Colonic mucosa (tissue), 4 donors: ENCODE measurements at regions not wholly inside any gene's neighbourhood (a gene's known extent, or its start where the extent isn't known, plus 50 kb on each side); places are given as distances from the start of the nearest gene placed in this dataset.
"Not testable (repeated sequence)": the region's sequence is repeated elsewhere in the genome, so short reads cannot be mapped to it uniquely, and the experiment has no call there.

ENCODE experiments used
- DNase-seq: peaks from one replicate; pipeline ENCODE4 v3.0.0-alpha.2; 2020
- H3K27ac ChIP-seq: fragments of 200-600 bp; one replicate; pipeline ENCODE4 v1.8.0; 2021
- H3K27me3 ChIP-seq: fragments of 200-600 bp; one replicate; pipeline ENCODE4 v1.8.0; 2021
- H3K36me3 ChIP-seq: fragments of 200-600 bp; one replicate; pipeline ENCODE4 v1.8.0; 2021
- H3K4me1 ChIP-seq: fragments of 200-600 bp; one replicate; pipeline ENCODE4 v1.8.0; 2021; ENCODE audit warnings: mild to moderate bottlenecking
- H3K4me3 ChIP-seq: fragments of 200-600 bp; one replicate; pipeline ENCODE4 v1.8.0; 2021
- H3K9ac ChIP-seq, 2 donors: one replicate each; pipeline ENCODE4 v1.7.0; 2013; ENCODE audit warnings: control low read depth in 2 of 2, low read depth in 2 of 2, low read length in 2 of 2
- H3K9me3 ChIP-seq: fragments of 200-600 bp; one replicate; pipeline ENCODE4 v1.8.0; 2021
- intact Hi-C: fragments of 100-400 bp; cut with DNase I; formaldehyde crosslinking; loops from one replicate; pipeline ENCODE4 v1.14.1; 2022
- TF ChIP-seq, protein P1 (sequence below): fragments of 200-600 bp; IDR thresholded peaks from one replicate; pipeline ENCODE4 v1.8.0; 2022; ENCODE audit warnings: antibody characterized with exemption, mild to moderate bottlenecking
- donor health status: healthy.
- donor health status: DM: no; HTN: no; CAD: no.
- donor health status: DM: no; HTN: no; CAD: no.

DNA sequence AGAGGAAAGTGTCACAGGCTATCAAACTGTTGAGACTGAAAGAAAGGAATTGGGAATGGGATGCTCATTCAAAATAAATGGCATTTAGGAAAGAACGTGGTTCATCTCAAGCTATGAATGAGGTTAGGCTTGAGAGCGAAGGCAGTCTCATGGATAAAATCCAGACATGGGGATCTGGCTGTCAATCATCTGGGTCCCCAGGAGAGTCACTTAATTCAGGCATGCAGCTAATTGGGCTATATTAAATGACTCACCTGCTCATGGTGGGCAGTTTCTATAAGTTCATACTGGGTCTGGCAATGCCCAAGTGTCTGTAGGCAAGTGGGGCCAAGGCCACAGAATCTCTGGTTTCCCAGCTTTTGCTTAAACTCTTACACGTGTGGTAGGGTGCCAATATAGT is 286.5 kb upstream of the SEMA6A start:
- intact Hi-C loops, result no loop called here
- TF ChIP-seq, protein P1, sequence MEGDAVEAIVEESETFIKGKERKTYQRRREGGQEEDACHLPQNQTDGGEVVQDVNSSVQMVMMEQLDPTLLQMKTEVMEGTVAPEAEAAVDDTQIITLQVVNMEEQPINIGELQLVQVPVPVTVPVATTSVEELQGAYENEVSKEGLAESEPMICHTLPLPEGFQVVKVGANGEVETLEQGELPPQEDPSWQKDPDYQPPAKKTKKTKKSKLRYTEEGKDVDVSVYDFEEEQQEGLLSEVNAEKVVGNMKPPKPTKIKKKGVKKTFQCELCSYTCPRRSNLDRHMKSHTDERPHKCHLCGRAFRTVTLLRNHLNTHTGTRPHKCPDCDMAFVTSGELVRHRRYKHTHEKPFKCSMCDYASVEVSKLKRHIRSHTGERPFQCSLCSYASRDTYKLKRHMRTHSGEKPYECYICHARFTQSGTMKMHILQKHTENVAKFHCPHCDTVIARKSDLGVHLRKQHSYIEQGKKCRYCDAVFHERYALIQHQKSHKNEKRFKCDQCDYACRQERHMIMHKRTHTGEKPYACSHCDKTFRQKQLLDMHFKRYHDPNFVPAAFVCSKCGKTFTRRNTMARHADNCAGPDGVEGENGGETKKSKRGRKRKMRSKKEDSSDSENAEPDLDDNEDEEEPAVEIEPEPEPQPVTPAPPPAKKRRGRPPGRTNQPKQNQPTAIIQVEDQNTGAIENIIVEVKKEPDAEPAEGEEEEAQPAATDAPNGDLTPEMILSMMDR, result no peak
- H3K9me3 ChIP-seq, result no peaks in the 10 kb centered on the region
- H3K4me1 ChIP-seq, result no peaks in the 10 kb centered on the region
- no peak overlapping the region for H3K4me3 ChIP-seq
- no peaks in the 10 kb centered on the region for H3K27me3 ChIP-seq
- no peaks in the 10 kb centered on the region for H3K36me3 ChIP-seq
- no peak overlapping the region for H3K27ac ChIP-seq
- H3K9ac ChIP-seq, result no peak overlapping the region
- DNase-seq, result no peak

DNA sequence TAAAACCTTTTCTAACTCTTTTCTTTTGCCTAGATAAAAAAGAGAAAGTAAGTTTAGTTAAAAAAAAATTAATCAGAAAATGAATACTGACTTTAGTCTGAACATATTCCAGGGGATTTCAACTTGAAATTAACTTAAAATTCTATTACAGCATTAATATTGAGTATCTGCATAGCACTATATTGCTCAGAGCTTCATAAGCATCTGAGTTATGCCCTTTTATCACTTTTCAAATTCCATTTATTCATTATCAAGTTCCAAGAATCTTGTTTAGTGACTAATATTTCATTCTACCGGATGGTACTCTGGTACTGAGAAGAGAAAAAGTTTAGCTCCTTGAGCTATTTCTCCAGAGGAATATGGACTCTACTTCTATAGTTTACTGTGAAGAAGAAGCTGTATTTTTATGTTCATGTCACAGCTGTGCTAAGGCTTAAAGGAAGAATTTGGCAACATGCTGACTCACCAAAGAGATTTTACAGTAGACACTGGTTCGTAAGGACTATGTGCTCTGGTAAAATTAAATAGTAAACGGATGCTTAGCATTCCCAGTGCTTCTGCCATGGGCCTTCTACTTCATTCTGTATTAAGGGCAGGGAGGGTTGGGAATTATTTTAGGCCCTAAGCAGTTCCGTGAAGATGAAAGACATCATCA is 285.2 kb upstream of the SEMA6A start:
- TF ChIP-seq, protein P1, result no peak
- H3K9ac ChIP-seq, result no peak overlapping the region
- H3K27ac ChIP-seq, result no peak overlapping the region
- H3K36me3 ChIP-seq, result no peaks in the 10 kb centered on the region
- H3K4me3 ChIP-seq, result no peak overlapping the region
- no peaks in the 10 kb centered on the region for H3K9me3 ChIP-seq
- no peaks in the 10 kb centered on the region for H3K4me1 ChIP-seq
- no peak for DNase-seq
- intact Hi-C loops, result no loop called here
- no peaks in the 10 kb centered on the region for H3K27me3 ChIP-seq

DNA sequence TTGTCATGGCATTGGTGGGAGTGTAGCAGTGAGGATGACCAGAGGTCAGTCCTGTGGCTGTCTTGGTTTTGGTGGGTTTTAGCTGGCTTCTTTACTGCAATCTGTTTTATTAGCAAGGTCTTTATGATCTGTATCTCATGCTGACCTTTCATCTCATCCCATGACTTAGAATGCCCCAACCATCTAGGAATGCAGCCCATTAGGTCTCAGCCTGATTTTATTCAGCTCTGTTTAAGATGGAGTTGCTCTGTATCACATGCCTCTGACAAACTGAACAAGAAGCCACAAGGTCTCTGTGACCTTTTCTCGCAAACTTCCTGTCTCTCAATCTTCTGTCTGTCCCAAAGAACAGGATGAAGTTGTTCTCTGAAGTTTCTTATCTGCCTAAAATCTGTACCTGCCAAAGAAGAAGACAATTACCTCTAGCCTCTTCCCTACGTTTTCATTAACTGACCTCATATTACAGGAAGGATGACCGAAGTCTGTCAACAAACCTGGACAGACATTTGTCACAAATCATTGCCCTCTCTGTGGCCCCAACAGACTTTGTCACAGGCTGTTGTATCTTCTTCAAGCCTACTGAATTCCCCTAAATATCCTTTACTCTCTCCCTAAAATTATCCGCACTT is 284.2 kb upstream of the SEMA6A start:
- Histone ChIP-seq H3K36me3 (no peaks in the 10 kb centered on the region), H3K9ac (no peak overlapping the region), H3K4me3 (no peak overlapping the region), H3K9me3 (no peaks in the 10 kb centered on the region), H3K27me3 (no peaks in the 10 kb centered on the region), H3K27ac (no peak overlapping the region), H3K4me1 (no peaks in the 10 kb centered on the region)
- TF ChIP-seq, protein P1, result no peak
- DNase-seq, result no peak
- intact Hi-C loops, result no loop called here

DNA sequence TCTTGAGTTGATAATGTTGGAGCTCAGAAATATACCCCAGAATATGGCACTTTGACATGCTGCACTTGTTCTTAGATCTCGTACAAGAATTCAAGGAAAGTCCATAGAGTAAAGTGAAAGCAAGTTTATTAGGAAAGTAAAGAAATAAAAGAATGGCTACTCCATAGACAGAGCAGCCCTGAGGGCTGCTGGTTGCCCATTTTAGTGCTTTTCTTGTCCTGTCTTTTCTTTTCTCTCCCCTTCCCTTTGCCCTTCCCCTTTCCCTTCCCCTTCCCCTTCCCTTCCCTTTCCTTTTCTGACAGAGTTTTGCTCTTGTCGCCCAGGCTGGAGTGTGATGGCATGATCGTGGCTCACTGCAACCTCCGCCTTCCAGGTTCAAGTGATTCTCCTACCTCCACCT is 283.4 kb upstream of the SEMA6A start:
- H3K9me3 ChIP-seq, H3K4me3 ChIP-seq, H3K27ac ChIP-seq, H3K36me3 ChIP-seq, H3K27me3 ChIP-seq, H3K9ac ChIP-seq, H3K4me1 ChIP-seq, intact Hi-C loops, DNase-seq: not testable (repeated sequence)

DNA sequence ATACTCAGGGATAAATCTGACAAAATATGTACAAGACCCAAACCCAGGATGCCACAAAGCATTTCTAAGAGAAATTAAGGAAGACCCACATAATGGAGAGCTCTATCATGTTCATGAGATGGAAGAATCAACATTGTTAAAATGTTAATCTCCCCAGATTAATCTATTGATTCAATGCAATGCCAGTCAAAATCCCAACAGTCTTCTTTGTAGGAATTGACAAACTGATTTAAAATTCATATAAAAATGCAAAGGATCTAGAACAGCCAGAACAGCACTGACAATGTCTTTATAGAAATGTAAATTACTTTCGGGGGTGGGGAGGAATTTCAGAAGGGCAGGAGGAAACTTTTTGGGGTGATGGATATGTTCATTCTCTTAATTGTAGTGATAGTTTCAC is 281.6 kb upstream of the SEMA6A start:
- Histone ChIP-seq H3K9ac (no peak overlapping the region), H3K9me3 (no peaks in the 10 kb centered on the region), H3K4me1 (no peaks in the 10 kb centered on the region), H3K4me3 (no peak overlapping the region), H3K27me3 (no peaks in the 10 kb centered on the region), H3K36me3 (no peaks in the 10 kb centered on the region), H3K27ac (no peak overlapping the region)
- no peak for DNase-seq
- intact Hi-C loops, result no loop called here
- TF ChIP-seq, protein P1, result no peak

DNA sequence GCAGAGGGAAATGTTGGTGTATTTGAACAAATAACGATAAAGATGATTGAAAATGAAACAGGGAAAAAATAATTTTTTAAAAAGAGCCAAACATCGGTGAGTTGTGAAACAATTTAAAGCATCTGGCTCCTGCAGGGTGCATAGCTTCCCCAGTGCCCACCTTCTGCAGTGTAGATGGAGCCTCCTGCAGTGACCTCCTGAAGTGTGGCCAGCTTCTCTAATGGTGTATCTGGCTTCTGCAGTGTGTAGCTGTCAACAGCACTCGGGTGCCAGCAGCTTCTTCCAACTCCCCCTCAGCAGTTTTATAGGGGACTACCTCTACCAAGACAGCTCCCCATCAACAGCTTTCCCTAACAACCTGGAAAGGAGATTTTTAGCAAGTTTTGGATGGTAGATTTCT is 279.4 kb upstream of the SEMA6A start:
- no peak overlapping the region for H3K9ac ChIP-seq
- no peak overlapping the region for H3K4me3 ChIP-seq
- H3K36me3 ChIP-seq, result no peaks in the 10 kb centered on the region
- intact Hi-C loops, result no loop called here
- no peaks in the 10 kb centered on the region for H3K9me3 ChIP-seq
- no peak for DNase-seq
- no peak overlapping the region for H3K27ac ChIP-seq
- H3K27me3 ChIP-seq, result peaks cover 5% of the 10 kb centered on the region
- TF ChIP-seq, protein P1, result no peak
- H3K4me1 ChIP-seq, result no peaks in the 10 kb centered on the region
